ENCODE measurements at regions not wholly inside any gene's neighbourhood (a gene's known extent, or its start where the extent isn't known, plus 50 kb on each side); places are given as distances from the start of the nearest gene placed in this dataset.

DNA sequence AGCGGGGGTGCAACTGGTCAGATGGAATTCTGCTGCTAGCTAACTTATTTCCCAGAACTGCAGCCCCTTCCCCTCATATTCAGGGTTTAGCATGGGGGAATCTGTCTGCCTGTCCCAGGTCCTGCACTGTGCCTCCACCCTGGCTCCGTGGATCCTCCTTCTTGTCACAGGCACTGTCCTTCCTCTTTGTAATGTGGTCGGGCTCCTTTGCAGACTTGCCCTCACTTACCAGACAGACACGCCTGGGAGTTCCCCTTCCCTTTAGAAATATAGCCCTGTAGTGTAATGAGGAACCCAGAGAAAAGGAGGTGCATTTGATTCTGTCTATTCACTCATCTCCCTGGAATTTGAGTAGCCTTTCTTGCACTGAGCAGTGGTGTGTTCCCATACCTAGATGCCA is 108.7 kb downstream of the TRIM43 start:
- TF ChIP-seq, protein P1, sequence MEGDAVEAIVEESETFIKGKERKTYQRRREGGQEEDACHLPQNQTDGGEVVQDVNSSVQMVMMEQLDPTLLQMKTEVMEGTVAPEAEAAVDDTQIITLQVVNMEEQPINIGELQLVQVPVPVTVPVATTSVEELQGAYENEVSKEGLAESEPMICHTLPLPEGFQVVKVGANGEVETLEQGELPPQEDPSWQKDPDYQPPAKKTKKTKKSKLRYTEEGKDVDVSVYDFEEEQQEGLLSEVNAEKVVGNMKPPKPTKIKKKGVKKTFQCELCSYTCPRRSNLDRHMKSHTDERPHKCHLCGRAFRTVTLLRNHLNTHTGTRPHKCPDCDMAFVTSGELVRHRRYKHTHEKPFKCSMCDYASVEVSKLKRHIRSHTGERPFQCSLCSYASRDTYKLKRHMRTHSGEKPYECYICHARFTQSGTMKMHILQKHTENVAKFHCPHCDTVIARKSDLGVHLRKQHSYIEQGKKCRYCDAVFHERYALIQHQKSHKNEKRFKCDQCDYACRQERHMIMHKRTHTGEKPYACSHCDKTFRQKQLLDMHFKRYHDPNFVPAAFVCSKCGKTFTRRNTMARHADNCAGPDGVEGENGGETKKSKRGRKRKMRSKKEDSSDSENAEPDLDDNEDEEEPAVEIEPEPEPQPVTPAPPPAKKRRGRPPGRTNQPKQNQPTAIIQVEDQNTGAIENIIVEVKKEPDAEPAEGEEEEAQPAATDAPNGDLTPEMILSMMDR (IDR thresholded peaks at IDR 0.05), result no peak
- no peak for TF ChIP-seq POLR2A (IDR thresholded peaks at IDR 0.05)
